GM18907 (cell line): ENCODE measurements at regions not wholly inside any gene's neighbourhood (a gene's known extent, or its start where the extent isn't known, plus 50 kb on each side); places are given as distances from the start of the nearest gene placed in this dataset.
A peak's percentile ranks its signal among the peaks of the same experiment; 100 is the strongest.
"Not testable (repeated sequence)": the region's sequence is repeated elsewhere in the genome, so short reads cannot be mapped to it uniquely, and the experiment has no call there.

Experiments used
- ATAC-seq: cut with Tn5 transposase; IDR thresholded peaks from one replicate; pipeline ENCODE4 v1.9.1; 2021; ENCODE audit warnings: mild to moderate bottlenecking, moderate library complexity; ENCODE audit not compliant: unreplicated experiment

DNA sequence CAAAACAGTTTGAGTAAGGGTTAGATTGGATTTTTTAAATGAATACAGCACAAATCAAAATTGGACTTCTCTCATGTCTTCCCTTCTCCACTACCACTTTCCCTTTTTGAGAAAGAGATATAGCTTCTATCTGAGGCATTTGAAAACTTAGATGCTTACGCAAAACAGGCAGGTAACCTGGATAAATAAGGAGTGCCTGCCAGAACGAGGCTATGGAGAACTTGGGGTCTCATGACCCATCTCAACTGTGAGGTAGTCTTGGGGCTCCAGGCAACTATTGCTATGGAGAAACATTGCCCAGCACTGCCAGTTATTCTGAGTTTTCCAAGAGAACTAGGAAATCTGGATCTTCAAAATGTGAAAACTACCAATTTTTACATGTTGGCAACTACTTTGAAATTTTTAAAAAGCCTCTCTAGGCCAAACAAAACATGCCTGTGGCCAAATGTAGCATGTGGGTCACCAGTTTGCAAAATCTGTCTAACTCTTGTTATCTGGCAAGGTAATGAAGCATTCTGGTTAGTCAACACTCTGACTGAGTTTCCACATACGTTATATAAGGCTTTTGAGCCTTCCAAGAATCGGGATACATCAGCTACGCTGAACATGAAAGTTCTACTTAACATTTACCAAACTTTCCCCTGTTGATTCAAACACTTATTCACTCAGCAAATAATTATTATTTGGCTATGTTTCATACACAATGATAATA is 752.7 kb downstream of the KCNA4 start:
- no peak for ATAC-seq

DNA sequence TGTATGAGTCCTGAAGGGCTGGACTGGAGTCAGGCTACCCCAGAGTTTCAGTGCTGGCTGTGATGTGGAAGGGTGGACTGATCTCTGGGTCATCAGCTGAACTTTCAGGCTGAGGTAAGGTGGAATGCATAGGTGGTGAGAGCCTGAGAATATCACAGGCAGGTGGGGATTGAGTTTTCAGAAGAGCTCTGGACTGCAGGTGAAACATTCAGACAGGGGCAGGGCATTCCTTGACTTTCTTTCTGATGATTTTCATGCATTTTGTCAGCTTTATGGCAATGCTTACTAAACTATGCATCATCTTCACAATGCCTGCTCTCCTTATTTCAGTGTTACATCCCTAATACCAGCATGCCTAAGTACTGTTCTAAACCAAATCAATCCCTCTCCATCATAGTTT is 755.0 kb downstream of the KCNA4 start:
- no peak for ATAC-seq

GRCh38 chr11:29260939-29261705 is 755.7 kb downstream of the KCNA4 start:
- no peak for ATAC-seq

GRCh38 chr11:29258411-29258810 is 758.4 kb downstream of the KCNA4 start:
- ATAC-seq = no peak

DNA sequence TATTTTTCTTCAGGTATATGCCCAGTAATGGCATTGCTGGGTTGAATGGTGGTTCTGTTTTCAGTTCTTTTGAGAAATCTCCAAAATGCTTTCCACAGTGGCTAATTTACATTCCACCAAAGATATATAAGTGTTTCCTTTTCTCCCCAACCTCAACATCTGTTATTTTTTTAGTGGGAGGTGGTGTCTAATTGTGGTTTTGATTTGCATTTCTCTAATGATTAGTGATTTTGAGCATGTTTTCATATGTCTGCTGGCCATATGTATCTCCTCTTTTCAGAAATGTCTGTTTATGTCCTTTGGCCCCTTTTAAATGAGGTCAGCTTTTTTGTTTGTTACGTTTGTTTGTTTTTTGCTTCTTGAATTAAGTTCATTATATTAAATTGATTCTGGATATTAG is 760.2 kb downstream of the KCNA4 start:
- peak; percentile 77 for ATAC-seq

DNA sequence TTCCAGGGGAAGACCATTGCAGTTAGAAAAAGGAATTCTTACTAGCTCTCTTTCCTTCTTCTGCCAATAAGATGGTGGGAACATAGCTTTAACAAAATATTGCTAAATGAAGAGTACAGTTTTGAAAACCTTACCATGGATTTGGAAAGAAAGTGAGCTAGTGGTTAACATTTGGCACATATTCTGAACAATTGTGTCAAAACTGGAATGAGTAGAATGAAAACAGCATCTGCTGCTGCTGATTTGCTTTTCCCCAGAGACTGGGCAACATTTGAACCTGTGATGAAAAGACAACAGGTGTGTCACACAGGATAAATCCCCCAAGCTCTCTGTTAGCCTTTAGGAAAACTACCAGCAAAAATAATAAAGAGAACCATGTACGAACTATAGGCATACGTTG is 761.4 kb downstream of the KCNA4 start:
- no peak for ATAC-seq

DNA sequence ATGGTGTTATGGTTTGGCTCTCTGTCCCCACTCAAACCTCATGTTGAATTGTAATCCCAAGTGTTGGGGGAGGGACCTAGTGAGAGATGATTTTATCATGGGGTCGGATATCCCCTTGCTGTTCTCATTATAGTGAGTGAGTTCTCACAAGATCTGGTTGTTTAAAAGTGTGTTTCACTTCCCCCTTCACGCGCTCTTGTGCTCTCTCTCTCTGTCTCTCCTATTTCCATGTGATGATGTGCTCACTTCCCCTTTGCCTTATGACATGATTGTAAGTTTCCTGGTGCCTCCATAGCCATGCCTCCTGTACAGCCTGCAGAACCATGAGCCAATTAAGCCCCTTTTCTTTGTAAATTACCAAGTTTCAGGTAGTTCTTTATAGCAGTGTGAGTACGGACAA is 765.1 kb downstream of the KCNA4 start:
- ATAC-seq = peak; percentile 88

GRCh38 chr11:29249713-29250112 is 767.1 kb downstream of the KCNA4 start:
- no peak for ATAC-seq

DNA sequence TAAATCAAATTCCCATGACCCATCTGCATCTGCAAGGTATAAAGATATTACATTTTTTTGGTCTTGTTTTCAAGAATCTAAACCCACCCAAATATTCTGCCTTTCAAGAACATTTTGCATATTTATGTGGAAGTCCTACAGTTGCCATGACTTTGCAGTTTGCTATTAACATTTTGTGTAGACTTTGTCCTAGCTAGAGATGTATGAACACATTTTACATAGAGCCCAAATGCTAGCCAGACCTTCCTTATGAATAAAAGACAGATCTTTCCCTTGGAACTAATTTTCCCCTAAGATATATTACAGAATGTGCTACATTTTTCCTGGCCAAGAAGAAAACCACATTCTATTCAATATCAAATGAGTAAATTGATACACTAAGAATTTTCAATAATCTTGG is 772.5 kb downstream of the KCNA4 start:
- ATAC-seq = no peak

DNA sequence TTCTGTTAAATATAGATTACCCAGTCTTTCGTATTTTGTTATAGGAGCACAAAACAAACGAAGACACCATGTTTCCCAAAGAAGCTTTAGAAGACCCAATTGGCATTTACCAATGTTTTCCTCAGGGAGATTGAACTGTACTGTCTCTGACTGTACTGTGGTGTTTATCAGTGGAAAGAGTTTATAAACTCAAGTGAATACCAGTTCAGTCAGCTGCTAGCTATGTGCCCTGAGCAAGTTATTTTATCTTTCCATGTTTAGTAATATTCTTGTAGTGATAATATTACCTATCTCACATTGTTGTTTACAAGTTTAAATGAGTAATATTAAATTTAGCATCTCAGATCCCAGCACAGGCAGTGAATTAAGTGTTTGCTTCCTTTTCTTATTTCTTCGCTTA is 773.2 kb downstream of the KCNA4 start:
- no peak for ATAC-seq

GRCh38 chr11:29231991-29232390 is 784.8 kb downstream of the KCNA4 start:
- no peak for ATAC-seq

- no peak for ATAC-seq
Measured at GRCh38 chr11:29231586-29231985, 785.2 kb downstream of the KCNA4 start.

DNA sequence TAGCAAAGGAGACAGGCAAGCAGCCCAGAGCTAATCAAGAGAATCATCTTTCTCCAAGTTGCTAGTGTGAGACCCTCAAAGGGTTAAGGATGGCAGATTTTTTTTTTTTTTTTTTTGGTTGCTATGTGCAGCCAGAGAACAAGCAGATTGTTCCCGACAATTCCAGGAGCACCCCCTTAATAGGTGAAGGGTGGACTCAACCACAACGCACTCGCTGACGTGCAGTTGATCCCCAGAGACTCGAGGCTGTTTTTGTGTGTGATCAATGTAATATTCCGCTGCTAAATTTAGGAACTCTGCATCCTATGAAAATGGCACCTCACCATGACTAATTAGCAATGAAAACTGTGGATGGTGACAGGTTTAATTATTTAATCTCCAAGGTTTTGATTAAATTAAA is 789.0 kb downstream of the KCNA4 start:
- no peak for ATAC-seq

DNA sequence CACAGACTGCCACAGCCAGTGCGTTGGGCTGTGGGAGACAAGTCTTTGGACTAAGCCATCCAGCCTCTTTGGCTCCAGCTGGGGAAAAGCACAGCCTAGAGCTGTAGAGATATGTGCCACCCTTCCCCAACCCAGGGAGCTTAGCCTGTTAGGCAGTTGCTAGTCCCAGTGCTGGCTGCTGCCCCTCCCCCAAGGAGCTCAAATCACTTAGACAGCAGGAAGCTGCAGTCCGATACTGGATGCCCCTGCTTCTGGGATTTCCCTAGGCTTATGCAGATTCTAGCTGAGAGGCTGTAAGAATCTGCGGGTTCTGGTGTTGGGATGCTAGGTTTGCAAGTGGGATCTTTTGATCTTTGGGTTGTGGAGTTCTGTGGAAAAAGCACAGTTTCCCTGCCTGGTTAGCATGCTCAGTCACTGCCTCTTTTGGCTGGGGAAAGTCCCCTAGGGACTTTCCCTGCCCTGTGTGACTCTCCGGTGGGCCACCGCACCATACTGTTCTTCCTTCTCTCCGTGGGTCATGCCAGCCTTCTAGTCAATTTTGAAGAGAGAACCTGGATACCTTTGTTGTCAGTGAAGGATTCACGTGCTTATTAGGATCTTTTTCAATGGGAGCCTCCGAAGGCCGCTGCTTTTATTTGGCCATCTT is 792.0 kb downstream of the KCNA4 start:
- no peak for ATAC-seq

- ATAC-seq = not testable (repeated sequence)
Measured at GRCh38 chr11:29219531-29219930, 797.3 kb downstream of the KCNA4 start.

DNA sequence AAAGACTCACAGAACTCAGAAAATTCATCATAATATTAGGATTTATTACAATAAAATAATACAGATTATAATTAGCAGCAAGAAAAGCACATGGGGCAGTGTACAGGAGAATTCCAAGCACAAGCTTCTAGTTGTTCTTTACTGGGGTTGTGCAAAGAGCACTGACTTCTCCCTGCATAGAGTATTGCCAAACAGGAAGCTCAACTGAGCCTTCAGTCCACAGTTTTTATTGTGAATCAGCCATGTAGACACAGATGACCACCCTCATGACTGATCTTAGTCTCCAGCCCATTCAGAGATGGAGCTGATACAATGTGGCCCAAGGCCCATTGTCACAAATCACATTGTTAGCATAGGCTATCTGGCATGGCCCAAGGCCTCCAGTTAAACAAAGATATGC is 798.9 kb downstream of the KCNA4 start:
- ATAC-seq = no peak

GRCh38 chr11:29214833-29215232 is 802.0 kb downstream of the KCNA4 start:
- ATAC-seq = no peak

- no peak for ATAC-seq
Measured at GRCh38 chr11:29211202-29211601, 805.6 kb downstream of the KCNA4 start.

- no peak for ATAC-seq
Measured at GRCh38 chr11:29210426-29210825, 806.4 kb downstream of the KCNA4 start.

- ATAC-seq = no peak
Measured at GRCh38 chr11:29208117-29208516, 808.7 kb downstream of the KCNA4 start.

GRCh38 chr11:29200791-29201562 is 815.9 kb downstream of the KCNA4 start:
- no peak for ATAC-seq
